HG03558 (cell line): ENCODE measurements at regions not wholly inside any gene's neighbourhood (a gene's known extent, or its start where the extent isn't known, plus 50 kb on each side); places are given as distances from the start of the nearest gene placed in this dataset.
"Not testable (repeated sequence)": the region's sequence is repeated elsewhere in the genome, so short reads cannot be mapped to it uniquely, and the experiment has no call there.

Experiments used
- ATAC-seq: cut with Tn5 transposase; IDR thresholded peaks from one replicate; pipeline ENCODE4 v1.9.1; 2021; ENCODE audit warnings: moderate number of reproducible peaks; ENCODE audit not compliant: unreplicated experiment; ENCODE audit errors: extremely low read depth

DNA sequence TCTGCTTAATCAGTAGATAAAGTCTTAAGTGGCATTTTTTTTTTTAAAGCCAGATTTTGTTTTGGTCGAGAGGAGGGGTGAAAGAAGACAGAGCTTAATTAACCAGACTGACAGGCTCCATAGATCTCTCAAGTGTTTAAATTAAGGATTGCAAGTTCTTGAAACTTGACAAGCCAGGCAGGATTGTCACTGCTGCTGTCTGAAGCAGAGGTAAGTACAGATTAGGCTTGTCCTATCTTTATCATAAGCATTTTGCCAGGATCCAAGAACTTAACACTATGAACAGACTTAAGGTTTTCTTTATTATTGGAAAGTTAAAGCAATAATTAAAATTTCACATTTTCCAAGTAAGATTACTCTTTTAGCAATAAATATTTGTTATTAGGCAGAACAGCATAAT is 179.6 kb upstream of the LMO3 start:
- ATAC-seq, result no peak

GRCh38 chr12:16769129-16769528 is 163.2 kb upstream of the LMO3 start:
- not testable (repeated sequence) for ATAC-seq

DNA sequence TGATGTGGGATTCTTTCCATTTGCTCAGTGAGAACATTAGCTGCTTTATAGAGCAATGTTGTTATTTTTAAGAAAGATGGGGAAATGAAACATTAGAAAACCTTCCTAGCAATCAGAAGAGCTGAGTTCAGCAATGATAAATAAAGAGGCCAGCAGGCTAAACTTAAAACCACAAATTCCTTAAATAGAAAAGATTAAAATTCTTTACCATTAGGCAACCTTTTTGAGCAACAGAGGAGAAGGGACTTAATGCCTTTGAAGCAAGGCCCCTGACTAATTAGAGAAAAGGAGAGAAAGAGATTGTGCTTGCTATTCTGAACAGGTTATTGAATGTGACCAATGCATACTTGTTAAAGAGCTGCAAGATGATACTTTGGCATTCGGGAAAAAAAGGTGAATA is 160.8 kb upstream of the LMO3 start:
- ATAC-seq, result no peak

DNA sequence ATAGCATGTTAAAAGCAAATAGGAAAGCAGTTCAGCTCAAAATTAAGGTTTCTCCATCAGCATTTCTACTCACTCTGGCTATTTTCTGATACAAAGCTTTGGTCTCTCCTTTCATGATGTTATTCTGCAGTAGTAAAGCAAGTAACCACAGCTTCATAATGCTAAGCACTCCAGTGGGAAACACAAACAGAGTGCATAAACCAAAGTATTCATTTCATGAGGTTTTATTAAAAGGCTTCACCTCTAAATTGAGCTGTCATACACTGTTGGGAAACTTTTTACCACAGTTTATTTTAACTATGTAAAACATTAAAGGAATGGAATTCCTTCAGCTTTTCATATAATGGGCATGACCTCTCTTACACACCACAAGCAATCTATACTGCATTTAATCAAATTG is 157.9 kb upstream of the LMO3 start:
- no peak for ATAC-seq

GRCh38 chr12:16756833-16757555 is 151.0 kb upstream of the LMO3 start:
- no peak for ATAC-seq

DNA sequence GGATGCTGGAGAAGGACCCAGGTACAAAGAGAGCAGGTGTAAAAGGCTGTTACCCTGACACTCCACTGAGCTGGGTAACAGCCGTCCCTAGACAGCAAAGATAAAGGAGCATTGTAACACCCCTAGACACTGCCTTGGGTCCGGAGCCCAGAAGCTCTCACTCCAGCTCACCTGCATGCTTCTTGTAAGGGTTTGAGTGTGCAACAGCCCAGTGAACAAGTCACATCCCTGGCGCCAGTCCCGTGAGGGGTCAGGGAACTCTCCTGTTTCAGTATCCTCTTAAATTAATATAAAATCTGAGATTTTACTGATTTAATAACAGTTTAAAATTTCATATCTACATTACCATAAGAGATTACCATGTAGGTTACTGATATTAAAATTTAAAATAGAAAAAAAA is 124.8 kb upstream of the LMO3 start:
- ATAC-seq, result no peak

GRCh38 chr12:16726879-16727278 is 120.9 kb upstream of the LMO3 start:
- no peak for ATAC-seq

GRCh38 chr12:16719713-16720416 is 113.9 kb upstream of the LMO3 start:
- no peak for ATAC-seq

DNA sequence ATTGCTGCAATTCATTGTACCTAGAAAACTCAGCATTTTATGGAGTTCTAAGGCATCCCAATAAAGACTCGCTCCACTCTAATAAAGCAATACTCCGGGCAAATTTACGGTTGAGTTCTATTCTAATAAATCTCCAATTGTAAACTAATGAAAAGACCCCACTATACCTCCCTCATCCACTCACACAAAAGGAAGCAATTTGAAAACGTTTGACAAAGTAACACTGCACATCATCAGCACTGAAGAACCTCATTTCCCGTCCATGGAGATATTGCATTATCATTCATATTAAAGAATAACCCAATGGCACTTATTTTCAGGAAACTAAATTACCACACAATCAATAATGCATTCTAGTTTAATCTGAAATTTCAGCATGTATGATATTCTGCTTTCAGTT is 111.0 kb upstream of the LMO3 start:
- no peak for ATAC-seq

DNA sequence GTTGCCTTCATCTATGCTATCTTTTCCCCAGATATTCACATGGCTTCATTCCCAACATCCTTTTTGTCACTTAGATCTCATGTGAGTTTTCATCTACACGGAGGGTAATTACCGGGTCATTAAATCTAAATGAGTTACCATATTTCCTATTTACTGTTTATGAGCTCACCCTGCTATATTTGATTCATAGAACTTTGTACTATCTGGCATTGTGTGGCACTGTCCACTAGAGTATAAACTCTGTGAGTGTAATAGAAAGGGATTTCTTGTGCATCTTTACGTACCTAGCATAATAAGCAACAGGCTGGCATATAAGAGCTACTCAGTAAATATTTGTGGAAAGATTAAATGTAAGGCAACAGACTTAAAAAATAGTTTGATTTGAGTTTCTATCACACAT is 86.1 kb upstream of the LMO3 start:
- no peak for ATAC-seq

DNA sequence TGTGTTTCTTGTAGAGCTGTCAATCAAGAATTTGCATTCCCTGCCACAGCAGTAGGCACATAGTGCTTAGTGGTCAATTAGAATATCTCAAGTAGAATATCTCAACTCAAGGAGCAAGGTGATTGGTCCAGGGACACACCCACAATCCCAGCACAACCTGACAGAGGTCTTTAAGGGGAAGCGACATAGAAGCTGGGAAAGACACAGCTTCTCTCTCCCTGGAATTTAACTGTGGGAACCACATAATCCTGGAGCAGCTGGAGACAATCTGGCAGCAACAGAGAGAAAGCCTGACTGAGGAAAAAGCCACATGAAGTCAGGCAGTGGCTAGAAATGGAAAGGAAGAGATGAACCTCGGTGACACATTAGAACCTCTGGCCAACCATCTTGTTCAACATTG is 85.7 kb upstream of the LMO3 start:
- no peak for ATAC-seq

DNA sequence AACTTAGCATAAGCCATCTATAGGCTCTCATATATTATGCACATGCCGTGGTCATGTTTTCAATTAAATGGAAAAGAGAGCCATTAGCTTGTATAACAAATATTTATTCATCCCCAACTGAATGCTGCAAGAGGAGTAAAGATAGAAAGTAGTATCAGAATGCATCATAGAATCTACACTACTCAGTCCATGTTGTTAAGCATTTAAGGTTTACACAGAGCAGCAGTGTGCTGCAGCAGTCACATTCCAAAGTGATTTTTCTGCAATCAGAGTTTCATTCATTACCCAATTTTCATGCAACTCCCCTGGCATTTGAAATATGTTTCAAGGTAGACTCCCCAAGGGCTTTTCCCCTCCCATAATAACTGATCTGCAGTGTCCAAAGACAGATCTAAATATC is 82.2 kb upstream of the LMO3 start:
- ATAC-seq, result no peak

DNA sequence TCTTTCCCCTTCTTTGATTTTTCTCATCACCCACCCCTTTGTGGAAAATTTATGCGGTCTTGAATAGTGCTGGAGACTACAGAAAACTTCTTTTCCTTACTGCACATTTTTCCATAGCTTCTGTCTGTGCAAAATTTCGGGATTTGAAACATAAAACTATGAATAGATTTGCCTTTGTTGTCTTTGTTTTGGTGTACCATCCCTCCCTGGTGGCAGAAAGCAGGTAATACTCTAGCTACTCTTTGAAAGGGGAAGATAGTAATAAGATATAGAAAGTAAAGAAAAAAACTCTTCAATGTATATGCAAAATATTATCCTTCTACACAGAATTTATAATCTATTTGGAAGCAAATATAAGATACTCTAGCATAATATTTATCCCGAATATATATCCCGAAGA is 79.1 kb upstream of the LMO3 start:
- no peak for ATAC-seq

GRCh38 chr12:16681196-16681595 is 75.2 kb upstream of the LMO3 start:
- no peak for ATAC-seq

DNA sequence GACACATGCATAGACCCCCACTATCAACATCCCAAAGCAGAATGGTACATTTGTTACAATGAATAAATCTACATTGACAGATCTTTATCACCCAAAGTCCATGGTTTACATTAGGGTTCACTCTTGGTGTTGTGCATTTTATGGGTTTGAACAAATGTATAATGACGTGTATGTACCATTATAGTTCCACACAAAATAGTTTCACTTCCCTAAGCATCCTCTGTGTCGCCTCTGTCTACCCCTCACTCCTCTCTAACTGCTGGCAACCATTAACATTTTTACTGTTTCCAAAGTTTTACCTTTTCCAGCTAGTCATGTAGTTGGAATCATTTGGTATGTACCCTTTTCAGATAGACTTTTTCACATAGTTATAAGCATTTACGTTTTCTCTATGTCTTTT is 69.5 kb upstream of the LMO3 start:
- ATAC-seq, result no peak

GRCh38 chr12:16674885-16675284 is 68.9 kb upstream of the LMO3 start:
- no peak for ATAC-seq

DNA sequence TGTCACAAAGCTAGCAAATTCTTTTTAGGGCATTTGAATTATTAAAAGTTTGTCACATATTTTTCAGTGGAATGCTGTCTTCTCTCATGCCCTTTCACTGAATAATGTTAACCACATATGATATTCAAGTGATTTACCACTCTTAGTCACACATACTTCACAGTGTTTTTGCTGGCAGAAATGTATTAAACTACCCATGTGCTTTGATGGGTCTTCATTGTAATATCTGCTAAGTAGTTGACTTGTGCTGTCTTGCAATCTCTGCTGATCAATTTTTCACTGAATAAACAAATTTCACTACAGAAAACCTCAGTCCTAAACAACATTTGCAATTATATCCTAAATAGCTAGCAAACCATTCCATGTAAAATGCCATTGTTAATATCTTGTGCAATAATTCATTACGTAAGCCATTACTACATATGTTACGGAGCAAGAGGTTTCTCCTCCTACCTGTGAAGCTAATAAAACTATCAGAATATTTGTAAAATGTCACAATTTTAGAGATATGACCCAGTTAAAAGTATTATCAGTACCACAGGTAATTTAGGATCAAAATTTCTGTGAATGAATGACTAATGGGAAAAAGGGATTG is 64.6 kb upstream of the LMO3 start:
- no peak for ATAC-seq

DNA sequence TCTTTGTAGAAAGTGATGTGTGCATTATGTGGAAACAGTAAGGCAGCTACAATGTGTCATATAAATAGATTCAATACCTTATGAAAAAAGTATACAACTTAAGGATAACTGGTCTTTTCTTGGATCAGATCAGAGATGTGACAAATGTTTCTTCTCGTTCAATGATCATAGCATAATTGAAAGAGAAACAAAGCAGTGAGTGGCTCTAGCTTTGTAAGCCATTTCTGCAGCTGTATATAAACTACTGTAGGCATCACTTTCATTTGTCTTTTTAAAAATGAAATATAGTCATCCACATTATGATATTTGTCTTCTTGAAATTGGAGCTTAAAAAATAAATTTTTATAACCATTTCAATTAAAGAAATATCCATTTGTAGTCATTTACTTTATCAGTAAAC is 63.8 kb upstream of the LMO3 start:
- ATAC-seq, result no peak

- ATAC-seq, result no peak
Measured at GRCh38 chr12:16668198-16668597, 62.2 kb upstream of the LMO3 start.

DNA sequence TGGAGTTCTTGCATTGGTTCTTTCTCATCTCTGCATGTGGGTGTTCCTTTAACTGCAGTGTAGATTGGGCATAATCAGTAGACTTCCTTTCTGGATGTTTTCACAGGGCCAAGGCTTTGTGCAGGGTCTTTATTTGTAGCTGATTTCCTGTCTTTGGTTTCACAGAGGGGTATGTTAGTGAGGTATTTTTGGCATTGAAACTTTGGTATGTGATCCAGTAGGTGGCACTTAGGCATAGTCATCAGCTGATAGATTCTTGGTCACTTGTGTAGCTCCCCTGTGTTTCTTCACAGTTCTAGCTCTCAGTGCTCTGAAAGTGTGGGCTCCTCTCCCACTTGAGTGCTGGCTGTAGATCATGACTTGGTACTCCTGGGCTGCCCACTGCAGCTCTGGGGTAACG is 52.7 kb upstream of the LMO3 start:
- no peak for ATAC-seq
